CD4-positive, CD25-positive, alpha-beta regulatory T cell (primary cell): ENCODE measurements at regions not wholly inside any gene's neighbourhood (a gene's known extent, or its start where the extent isn't known, plus 50 kb on each side); places are given as distances from the start of the nearest gene placed in this dataset.
A peak's percentile ranks its signal among the peaks of the same experiment; 100 is the strongest.

Experiments used
- ATAC-seq, 2 donors: fragments of 150-1000 bp; cut with Tn5 transposase; one replicate each; pipeline ENCODE4 v1.10.0; 2021; ENCODE audit warnings: low read depth in 2 of 2, moderate number of reproducible peaks in 2 of 2, moderate library complexity in 1 of 2
- DNase-seq, 3 donors: peaks; one replicate each; pipeline versions ENCODE4 v3.0.0 to v3.0.0-alpha.2; 2012 to 2022; ENCODE audit warnings: mixed read lengths in 1 of 3
- H3K27ac ChIP-seq: one replicate; pipeline ENCODE4 v1.7.0; 2013; ENCODE audit warnings: mild to moderate bottlenecking, low read length; ENCODE audit not compliant: insufficient read depth, poor library complexity, severe bottlenecking
- H3K27me3 ChIP-seq: one replicate; pipeline ENCODE4 v1.7.0; 2013; ENCODE audit warnings: low read length; ENCODE audit not compliant: control insufficient read depth, insufficient read depth
- H3K36me3 ChIP-seq: one replicate; pipeline ENCODE4 v1.7.0; 2013; ENCODE audit warnings: mild to moderate bottlenecking, low read length, moderate library complexity; ENCODE audit not compliant: control insufficient read depth, insufficient read depth
- H3K4me1 ChIP-seq: 2 replicates; pipeline ENCODE4 v1.7.0; 2013; ENCODE audit warnings: mild to moderate bottlenecking, low read length; ENCODE audit not compliant: insufficient read depth, control insufficient read depth, poor library complexity, severe bottlenecking
- H3K4me3 ChIP-seq: one replicate; pipeline ENCODE4 v1.7.0; 2013; ENCODE audit warnings: low read depth, mild to moderate bottlenecking, low read length, moderate library complexity
- H3K9me3 ChIP-seq, 2 experiments: 1 replicate in 1 of 2; 2 replicates in 1 of 2; pipeline ENCODE4 v1.7.0; 2013; ENCODE audit warnings: low read length in 2 of 2, mild to moderate bottlenecking in 1 of 2, moderate library complexity in 1 of 2; ENCODE audit not compliant: control insufficient read depth in 2 of 2
- H3K27ac Mint-ChIP-seq, 3 donors: one replicate each; pipeline ENCODE4 v1.8.0; 2020 to 2022; ENCODE audit warnings: mild to moderate bottlenecking in 3 of 3, mixed read lengths in 3 of 3, moderate library complexity in 2 of 3
- H3K27me3 Mint-ChIP-seq: one replicate; pipeline ENCODE4 v1.8.0; 2022; ENCODE audit warnings: mild to moderate bottlenecking, mixed read lengths
- H3K36me3 Mint-ChIP-seq: one replicate; pipeline ENCODE4 v1.8.0; 2020; ENCODE audit warnings: mixed read lengths
- H3K4me1 Mint-ChIP-seq, 4 donors: one replicate each; pipeline ENCODE4 v1.8.0; 2020 to 2022; ENCODE audit warnings: mixed read lengths in 4 of 4, mild to moderate bottlenecking in 1 of 4
- H3K4me3 Mint-ChIP-seq, 4 donors: one replicate each; pipeline ENCODE4 v1.8.0; 2020 to 2022; ENCODE audit warnings: mild to moderate bottlenecking in 4 of 4, mixed read lengths in 4 of 4, moderate library complexity in 3 of 4
- H3K9me3 Mint-ChIP-seq, 7 donors: one replicate each; pipeline ENCODE4 v1.8.0; 2020 to 2022; ENCODE audit warnings: mixed read lengths in 7 of 7, mild to moderate bottlenecking in 3 of 7, moderate library complexity in 2 of 7

DNA sequence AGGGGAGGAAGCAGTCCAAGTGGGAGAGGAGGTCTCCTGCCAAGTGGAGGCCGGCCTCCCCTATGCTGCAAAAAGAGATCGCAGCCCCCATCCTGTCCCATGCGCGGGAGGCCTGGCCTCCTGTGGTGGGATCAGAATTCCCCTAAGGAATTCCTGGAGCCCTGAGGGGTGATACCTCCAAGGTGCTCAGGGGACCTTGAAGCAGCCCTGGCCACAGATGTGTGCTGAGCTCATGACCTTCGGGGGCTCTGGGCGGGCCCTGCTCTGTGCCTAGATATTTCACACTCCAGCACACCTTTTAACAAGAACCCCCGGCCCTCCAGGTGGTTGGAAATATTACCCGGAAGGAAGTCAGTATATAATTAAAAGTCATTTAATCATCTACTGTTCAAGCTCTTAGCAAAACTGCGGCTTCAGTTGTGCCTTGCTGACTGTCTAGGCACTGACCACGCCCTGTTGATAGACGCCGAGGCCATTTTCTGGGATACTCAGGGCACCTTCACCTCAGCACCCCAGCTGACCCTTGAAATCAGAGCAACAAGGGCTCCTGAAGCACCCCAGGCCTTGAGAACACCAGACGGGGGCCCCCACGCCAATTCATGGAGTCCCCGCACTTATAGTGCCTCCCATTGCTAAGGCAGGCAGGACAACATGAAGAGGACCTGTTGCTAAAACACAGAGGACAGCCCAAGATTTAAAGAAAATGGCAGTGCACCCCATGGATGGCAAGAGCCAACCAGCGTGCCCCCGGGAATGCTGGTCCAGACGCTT lies 119.1 kb downstream of the NDUFA10 start:
- no peaks in the 10 kb centered on the region for H3K36me3 Mint-ChIP-seq
- Histone ChIP-seq H3K4me3 (no peak overlapping the region), H3K36me3 (no peaks in the 10 kb centered on the region), H3K27ac (no peak overlapping the region), H3K4me1 (peaks cover 6% of the 10 kb centered on the region), H3K27me3 (no peaks in the 10 kb centered on the region), H3K9me3 (no peaks in the 10 kb centered on the region)
- no peak for DNase-seq
- ATAC-seq = no peak
- H3K9me3 Mint-ChIP-seq = peaks cover 0 to 5% (median 0%) of the 10 kb centered on the region in 7 donors
- H3K27ac Mint-ChIP-seq = no peak overlapping the region
- H3K4me1 Mint-ChIP-seq = peaks cover 0 to 15% (median 5%) of the 10 kb centered on the region in 4 donors
- no peak overlapping the region for H3K4me3 Mint-ChIP-seq
- no peaks in the 10 kb centered on the region for H3K27me3 Mint-ChIP-seq

DNA sequence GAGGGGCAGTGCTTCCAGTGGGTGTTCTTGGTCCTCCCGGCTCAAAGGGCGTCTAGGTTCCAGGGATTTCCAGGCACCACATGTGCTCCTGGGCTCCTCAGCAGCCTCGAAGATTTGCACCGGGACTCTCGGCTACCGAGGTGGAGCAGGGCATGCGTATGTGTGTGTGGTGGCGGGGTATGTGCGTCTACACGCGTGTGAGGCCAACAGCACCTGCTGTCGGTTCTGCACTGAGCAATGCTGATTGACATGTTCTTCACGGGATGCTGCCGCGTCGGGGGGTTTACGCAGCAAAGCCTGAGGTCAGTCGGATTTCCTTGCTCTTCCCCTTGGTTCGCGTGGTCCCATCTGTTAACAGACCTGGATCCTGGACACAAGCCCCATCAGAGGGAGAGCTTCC lies 119.8 kb downstream of the NDUFA10 start:
- Histone ChIP-seq H3K9me3 (no peaks in the 10 kb centered on the region), H3K27me3 (no peaks in the 10 kb centered on the region), H3K27ac (no peak overlapping the region), H3K4me3 (no peak overlapping the region), H3K4me1 (no peaks in the 10 kb centered on the region), H3K36me3 (no peaks in the 10 kb centered on the region)
- H3K27me3 Mint-ChIP-seq = no peaks in the 10 kb centered on the region
- H3K4me3 Mint-ChIP-seq = no peak overlapping the region
- DNase-seq (no peak), ATAC-seq (no peak)
- H3K36me3 Mint-ChIP-seq = no peaks in the 10 kb centered on the region
- peaks cover 0 to 5% (median 0%) of the 10 kb centered on the region in 7 donors for H3K9me3 Mint-ChIP-seq
- H3K27ac Mint-ChIP-seq = no peak overlapping the region
- H3K4me1 Mint-ChIP-seq = peaks cover 0 to 7% (median 3%) of the 10 kb centered on the region in 4 donors

DNA sequence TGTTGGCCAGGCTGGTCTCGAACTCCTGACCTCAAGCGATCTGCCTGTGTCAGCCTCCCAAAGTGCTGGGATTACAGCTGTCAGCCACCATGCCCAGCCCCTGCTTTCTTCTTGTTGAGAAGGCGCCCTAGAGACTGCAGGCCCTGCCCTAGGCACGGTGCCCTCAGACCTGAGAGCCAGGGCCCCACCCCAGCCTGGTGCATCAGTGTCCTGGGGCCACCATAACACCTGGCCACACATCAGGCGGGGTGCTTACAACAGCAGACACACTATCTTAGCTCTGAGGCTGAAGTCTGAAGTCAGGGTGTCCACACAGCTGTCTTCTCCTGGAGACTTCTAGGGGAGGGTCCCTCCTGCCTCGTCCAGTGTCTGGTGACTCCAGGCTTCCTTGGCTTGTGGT lies 120.6 kb downstream of the NDUFA10 start:
- DNase-seq (no peak), ATAC-seq (no peak)
- Mint-ChIP-seq H3K36me3 (no peaks in the 10 kb centered on the region), H3K4me1 (peaks cover 0 to under 1% (median under 1%) of the 10 kb centered on the region in 4 donors), H3K4me3 (no peak overlapping the region), H3K27me3 (no peaks in the 10 kb centered on the region), H3K27ac (no peak overlapping the region), H3K9me3 (peaks cover 0 to 5% (median 0%) of the 10 kb centered on the region in 7 donors)
- Histone ChIP-seq H3K4me1 (no peaks in the 10 kb centered on the region), H3K4me3 (no peak overlapping the region), H3K9me3 (no peaks in the 10 kb centered on the region), H3K27me3 (no peaks in the 10 kb centered on the region), H3K36me3 (no peaks in the 10 kb centered on the region), H3K27ac (no peak overlapping the region)

DNA sequence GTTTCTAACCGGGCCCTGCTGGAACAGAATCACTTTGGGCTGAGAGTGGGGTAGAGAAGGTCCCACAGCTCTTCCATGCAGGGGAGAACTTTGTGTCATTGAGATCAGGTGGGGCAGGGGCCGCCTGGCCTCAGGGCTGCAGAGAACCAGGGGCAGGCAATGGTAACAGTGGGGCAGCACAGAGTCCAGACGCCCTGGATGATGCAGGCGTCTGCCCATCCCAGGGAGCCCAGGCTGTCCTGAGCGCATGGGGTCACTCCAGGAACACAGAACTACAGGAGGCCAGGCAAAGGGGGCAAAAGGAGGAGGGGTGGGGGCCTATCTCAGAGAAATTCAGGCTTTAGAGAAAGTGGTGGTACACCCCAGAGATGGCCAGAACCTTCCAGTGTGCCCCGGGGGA lies 121.3 kb downstream of the NDUFA10 start:
- Mint-ChIP-seq H3K27ac (no peak overlapping the region), H3K4me3 (no peak overlapping the region), H3K4me1 (no peaks in the 10 kb centered on the region), H3K9me3 (peaks cover 0 to 5% (median 0%) of the 10 kb centered on the region in 7 donors), H3K27me3 (no peaks in the 10 kb centered on the region), H3K36me3 (no peaks in the 10 kb centered on the region)
- Histone ChIP-seq H3K4me3 (no peak overlapping the region), H3K36me3 (no peaks in the 10 kb centered on the region), H3K9me3 (no peaks in the 10 kb centered on the region), H3K27me3 (no peaks in the 10 kb centered on the region), H3K27ac (no peak overlapping the region), H3K4me1 (no peaks in the 10 kb centered on the region)
- ATAC-seq (no peak), DNase-seq (no peak)

DNA sequence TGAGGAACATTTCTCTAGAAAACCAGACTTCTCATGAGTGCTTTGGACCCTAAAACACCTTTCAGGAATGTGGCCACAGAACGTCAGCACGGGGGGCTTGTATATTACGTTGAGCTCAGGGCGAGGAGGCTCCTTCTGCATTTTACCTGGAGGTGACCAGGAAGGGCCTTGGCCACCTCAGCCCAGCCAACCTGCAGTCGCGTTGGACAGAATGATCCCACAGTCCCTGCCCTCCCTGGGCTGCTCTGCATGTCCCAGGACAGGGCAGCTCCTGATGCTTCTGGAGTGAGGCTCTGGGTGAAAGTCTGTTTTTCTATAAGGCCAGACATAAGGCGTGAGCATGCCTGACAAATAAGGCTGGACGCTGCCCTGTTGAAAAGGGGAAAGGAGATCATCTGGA lies 121.9 kb downstream of the NDUFA10 start:
- DNase-seq = no peak
- no peak overlapping the region for H3K27ac ChIP-seq
- Mint-ChIP-seq H3K27ac (no peak overlapping the region), H3K4me3 (no peak overlapping the region), H3K4me1 (no peaks in the 10 kb centered on the region), H3K9me3 (peaks cover 0 to 5% (median 0%) of the 10 kb centered on the region in 7 donors), H3K27me3 (no peaks in the 10 kb centered on the region), H3K36me3 (no peaks in the 10 kb centered on the region)
- ATAC-seq = no peak
- no peaks in the 10 kb centered on the region for H3K36me3 ChIP-seq
- no peaks in the 10 kb centered on the region for H3K9me3 ChIP-seq
- no peaks in the 10 kb centered on the region for H3K27me3 ChIP-seq
- H3K4me1 ChIP-seq = no peaks in the 10 kb centered on the region
- no peak overlapping the region for H3K4me3 ChIP-seq

DNA sequence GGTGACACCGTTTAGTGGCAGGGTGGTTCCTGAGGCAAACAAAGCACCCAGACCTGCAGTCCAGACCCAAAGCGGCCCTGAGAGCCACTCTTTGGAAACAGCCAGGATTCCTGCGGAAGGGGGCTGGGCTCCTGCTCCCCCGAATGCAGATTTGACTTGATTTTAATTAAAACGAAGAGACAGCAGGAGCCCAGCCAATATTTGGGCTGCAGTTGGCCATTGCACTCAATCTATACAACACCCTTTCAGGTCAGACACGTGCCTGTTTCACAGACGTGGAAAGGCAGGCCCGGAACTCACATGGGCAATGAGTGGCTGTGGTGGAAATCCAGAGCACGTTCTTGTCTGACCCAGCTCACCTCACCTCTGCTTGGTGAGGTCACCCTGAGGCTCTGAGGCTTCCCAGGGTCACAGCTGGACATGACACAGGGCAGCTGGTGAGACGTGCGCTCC lies 122.4 kb downstream of the NDUFA10 start:
- no peak for DNase-seq
- no peaks in the 10 kb centered on the region for H3K36me3 ChIP-seq
- no peak overlapping the region for H3K4me3 ChIP-seq
- Mint-ChIP-seq H3K4me3 (no peak overlapping the region), H3K36me3 (no peaks in the 10 kb centered on the region), H3K27me3 (no peaks in the 10 kb centered on the region), H3K9me3 (peaks cover 0 to 5% (median 0%) of the 10 kb centered on the region in 7 donors), H3K4me1 (no peaks in the 10 kb centered on the region), H3K27ac (no peak overlapping the region)
- H3K4me1 ChIP-seq = no peaks in the 10 kb centered on the region
- H3K27ac ChIP-seq = no peak overlapping the region
- no peaks in the 10 kb centered on the region for H3K9me3 ChIP-seq
- ATAC-seq = no peak
- no peaks in the 10 kb centered on the region for H3K27me3 ChIP-seq

DNA sequence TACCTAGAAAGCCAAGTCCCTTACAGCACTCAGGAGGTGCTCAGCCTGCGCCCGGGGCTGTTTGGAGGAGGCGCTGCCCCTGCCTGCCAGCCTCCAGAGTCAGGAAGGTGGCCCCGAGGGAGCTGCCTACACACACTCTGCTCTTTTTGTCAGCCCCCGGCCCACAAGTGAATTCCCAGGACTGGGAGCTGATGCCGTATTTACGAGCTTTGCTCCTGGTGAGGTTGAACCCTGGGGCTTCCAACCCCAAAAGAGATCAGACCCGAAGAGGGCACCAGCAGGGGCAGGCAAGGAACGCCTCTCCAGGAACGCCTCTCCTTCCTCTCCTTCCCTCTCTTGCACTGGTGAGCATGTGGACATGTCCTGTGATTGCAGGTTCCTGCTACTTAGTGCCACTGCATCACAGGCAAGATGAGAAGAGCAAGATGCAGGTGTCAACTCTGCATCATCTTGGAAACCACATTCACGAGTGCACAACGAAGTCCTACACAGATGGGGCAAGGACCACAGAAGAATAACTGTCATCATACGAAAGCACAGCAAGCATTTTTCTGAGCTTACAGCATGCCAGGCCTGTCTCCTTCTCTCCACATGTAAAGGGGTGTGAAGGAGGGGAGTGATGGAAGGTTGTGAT lies 126.7 kb downstream of the NDUFA10 start:
- no peaks in the 10 kb centered on the region for H3K4me1 Mint-ChIP-seq
- peak overlapping the region in 1 of 3 donors; percentile 29 for H3K27ac Mint-ChIP-seq
- H3K27me3 Mint-ChIP-seq = peaks cover 17% of the 10 kb centered on the region
- ATAC-seq (no peak), DNase-seq (no peak)
- Histone ChIP-seq H3K4me1 (no peaks in the 10 kb centered on the region), H3K36me3 (no peaks in the 10 kb centered on the region), H3K9me3 (no peaks in the 10 kb centered on the region), H3K27ac (no peak overlapping the region), H3K27me3 (no peaks in the 10 kb centered on the region), H3K4me3 (no peak overlapping the region)
- H3K9me3 Mint-ChIP-seq = peaks cover 0 to 2% (median 0%) of the 10 kb centered on the region in 7 donors
- no peaks in the 10 kb centered on the region for H3K36me3 Mint-ChIP-seq
- H3K4me3 Mint-ChIP-seq = no peak overlapping the region
